Mammary epithelial cell (primary cell): ENCODE measurements at regions not wholly inside any gene's neighbourhood (a gene's known extent, or its start where the extent isn't known, plus 50 kb on each side); places are given as distances from the start of the nearest gene placed in this dataset.
"Not testable (repeated sequence)": the region's sequence is repeated elsewhere in the genome, so short reads cannot be mapped to it uniquely, and the experiment has no call there.

ENCODE experiments used
- EZH2 ChIP-seq: IDR thresholded peaks from 2 replicates; pipeline ENCODE4 v1.6.1; 2012; ENCODE audit warnings: low read length, inconsistent platforms, borderline replicate concordance
- TF ChIP-seq, protein P1 (sequence below), 2 donors: IDR thresholded peaks in 1 of 2; conservative IDR thresholded peaks in 1 of 2; 2 replicates each; pipeline ENCODE4 v1.5.1; 2011 to 2012; ENCODE audit warnings: inconsistent platforms in 2 of 2, low read length in 2 of 2, mild to moderate bottlenecking in 2 of 2, control low read depth in 1 of 2, low read depth in 1 of 2; ENCODE audit not compliant: insufficient read depth in 1 of 2; ENCODE audit errors: extremely low read depth in 1 of 2

DNA sequence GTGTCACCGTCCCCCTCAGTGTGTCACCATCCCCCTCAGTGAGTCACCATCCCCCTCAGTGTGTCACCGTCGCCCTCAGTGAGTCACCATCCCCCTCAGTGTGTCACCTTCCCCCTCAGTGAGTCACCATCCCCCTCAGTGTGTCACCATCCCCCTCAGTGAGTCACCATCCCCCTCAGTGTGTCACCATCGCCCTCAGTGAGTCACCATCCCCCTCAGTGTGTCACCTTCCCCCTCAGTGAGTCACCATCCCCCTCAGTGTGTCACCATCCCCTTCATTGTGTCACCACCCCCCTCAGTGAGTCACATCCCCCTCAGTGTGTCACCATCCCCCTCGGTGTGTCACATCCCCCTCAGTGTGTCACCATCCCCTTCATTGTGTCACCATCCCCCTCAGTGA, 486.1 kb upstream of the SALL3 start:
- TF ChIP-seq, protein P1, sequence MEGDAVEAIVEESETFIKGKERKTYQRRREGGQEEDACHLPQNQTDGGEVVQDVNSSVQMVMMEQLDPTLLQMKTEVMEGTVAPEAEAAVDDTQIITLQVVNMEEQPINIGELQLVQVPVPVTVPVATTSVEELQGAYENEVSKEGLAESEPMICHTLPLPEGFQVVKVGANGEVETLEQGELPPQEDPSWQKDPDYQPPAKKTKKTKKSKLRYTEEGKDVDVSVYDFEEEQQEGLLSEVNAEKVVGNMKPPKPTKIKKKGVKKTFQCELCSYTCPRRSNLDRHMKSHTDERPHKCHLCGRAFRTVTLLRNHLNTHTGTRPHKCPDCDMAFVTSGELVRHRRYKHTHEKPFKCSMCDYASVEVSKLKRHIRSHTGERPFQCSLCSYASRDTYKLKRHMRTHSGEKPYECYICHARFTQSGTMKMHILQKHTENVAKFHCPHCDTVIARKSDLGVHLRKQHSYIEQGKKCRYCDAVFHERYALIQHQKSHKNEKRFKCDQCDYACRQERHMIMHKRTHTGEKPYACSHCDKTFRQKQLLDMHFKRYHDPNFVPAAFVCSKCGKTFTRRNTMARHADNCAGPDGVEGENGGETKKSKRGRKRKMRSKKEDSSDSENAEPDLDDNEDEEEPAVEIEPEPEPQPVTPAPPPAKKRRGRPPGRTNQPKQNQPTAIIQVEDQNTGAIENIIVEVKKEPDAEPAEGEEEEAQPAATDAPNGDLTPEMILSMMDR (conservative IDR thresholded peaks at IDR 0.05 in 1 of 2, IDR thresholded peaks at IDR 0.05 in 1 of 2; ENCODE audit: extremely low read depth in 1 of 2, insufficient read depth in 1 of 2, low read depth in 1 of 2, low read length in 2 of 2): not testable (repeated sequence)
- TF ChIP-seq EZH2: not testable (repeated sequence)
